NCI-H2107 (cell line): ENCODE measurements at regions not wholly inside any gene's neighbourhood (a gene's known extent, or its start where the extent isn't known, plus 50 kb on each side); places are given as distances from the start of the nearest gene placed in this dataset.

ENCODE experiments used
- DNase-seq: peaks from one replicate; lab custom pipeline; 2025; lab: John Stamatoyannopoulos, UW

GRCh38 chr1:23639460-23640095 lies 52.0 kb upstream of the RPL11 start:
- peak; percentile 42 for DNase-seq

GRCh38 chr1:23638786-23639241 lies 52.8 kb upstream of the RPL11 start:
- DNase-seq = no peak

DNA sequence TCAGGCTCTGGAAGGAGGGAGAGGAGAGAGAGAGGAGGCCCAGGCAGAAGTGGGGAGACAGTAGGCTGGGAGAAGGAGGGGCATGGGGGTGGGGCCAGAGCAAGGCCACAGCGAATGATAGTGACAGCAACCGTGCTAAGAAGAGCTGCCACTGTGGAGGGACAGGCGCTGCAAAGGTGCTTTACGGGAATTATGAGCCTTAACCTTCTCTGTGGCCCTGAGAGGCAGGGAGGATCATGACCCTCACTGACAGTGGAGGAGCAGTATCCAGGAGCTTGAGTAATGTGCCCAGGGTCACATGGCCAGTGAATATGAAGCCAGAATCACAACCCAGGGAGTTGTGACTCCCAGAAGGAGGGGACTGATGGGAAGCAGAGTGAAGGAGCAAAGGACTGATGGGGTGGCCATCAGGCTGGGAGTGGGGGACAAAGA lies 53.4 kb upstream of the RPL11 start:
- DNase-seq = no peak

- DNase-seq = no peak
Observed at GRCh38 chr1:23636009-23636408, 55.6 kb upstream of the RPL11 start.

DNA sequence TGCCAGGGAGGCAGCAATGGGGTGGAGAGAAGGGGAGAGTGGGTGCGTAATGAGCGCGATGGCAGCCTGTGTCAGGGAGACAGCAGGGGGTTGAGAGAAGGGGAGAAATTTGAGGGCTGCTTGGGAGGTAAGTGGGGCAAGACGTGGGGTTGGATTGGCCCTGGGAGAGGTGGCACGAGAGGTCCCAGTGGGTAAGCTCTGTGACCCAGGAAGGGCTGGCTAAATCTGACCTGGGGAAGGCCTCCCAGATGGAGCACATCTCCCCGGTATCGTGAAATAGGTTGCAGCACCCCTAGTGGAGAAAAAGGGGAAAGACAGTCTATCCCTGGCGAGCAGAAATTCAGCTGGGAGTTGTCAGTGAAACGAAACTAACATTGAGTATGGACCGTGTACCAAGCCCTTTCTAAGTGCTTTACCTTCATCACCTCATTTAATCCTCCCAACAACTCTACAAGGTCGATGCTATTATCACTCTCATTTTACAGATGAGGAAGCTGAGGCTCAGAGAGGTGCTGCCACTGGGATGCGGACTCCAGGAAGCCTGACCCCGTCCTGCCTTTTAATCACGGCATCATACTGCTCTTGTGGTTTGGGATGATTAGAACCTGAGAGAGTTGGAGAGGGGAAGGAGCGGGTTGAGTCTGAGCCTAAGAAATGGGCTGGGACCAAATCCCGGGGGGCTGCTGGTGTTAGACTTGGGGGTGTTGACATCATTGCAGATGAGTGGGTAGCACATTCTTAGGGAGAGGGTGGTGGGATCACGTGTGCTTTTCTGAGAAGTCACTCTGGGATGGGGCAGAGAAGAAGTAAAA lies 56.6 kb upstream of the RPL11 start:
- peak; percentile 45 for DNase-seq

DNA sequence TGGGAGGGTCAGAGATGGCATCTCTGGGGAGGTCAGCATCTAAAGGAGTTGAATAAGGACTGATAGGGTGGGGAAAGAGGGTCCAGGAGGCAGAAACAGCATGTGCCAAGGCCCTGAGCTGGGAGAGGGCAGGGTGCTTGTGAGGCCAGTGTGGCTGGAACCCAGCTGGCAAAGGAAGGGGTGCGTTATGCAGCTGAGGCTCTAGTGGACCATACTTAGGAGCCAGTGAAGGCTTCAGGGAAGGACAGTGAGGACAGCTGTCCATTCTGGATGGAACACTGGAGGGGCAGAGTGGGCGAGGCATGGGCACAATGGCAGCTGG lies 57.1 kb upstream of the RPL11 start:
- no peak for DNase-seq

DNA sequence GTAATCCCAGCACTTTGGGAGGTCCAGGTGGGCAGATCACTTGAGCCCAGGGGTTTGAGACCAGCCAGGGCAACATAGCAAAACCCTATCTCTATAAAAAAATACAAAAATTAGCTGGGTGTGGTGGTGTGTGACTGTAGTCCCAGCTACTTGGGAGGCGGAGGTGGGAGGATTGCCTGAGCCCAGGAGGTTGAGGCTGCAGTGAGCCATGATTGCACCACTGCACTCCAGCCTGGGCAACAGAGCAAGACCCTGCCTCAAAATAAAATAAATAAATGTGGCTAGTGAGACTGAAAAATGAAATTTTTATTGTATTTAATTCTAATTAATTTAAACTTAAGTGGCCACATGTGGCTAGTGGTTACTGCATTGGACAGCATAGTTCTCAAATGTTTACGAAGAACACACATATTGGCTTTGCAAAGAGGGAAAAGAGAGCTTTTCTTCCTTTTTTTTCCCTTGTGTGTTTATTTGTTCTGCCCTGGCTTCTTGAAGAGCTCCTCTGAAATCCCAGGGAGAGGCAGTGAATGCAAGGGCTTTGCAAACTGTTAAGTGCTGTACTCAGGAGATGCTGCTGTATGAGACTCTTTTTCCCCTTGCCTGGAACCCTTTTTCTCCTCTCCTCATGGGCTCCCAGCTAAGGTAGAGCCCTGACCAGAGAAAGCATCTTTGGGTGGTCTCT lies 59.0 kb upstream of the RPL11 start:
- no peak for DNase-seq

GRCh38 chr1:23629708-23630290 lies 61.8 kb upstream of the RPL11 start:
- DNase-seq = no peak

DNA sequence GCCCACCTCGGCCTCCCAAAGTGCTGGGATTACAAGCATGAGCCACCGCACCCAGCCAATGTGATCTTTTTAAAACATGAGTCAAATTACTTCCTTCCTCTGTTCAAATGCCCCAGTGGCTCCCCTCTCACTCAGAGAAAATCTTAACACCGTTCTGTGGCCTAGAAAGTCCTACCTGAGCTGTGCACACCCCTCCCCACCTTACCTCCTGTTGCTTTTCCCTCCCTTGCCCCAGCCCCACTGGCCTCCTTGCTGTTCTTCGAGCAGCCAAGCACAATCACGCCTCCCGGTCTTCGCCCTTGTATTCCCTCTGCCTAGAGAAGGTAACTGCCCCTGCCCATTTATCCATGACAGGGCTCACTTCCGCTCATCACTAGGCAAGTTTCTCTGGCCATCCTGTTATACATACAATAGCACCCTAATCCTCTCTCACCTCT lies 62.6 kb upstream of the RPL11 start:
- DNase-seq = no peak

DNA sequence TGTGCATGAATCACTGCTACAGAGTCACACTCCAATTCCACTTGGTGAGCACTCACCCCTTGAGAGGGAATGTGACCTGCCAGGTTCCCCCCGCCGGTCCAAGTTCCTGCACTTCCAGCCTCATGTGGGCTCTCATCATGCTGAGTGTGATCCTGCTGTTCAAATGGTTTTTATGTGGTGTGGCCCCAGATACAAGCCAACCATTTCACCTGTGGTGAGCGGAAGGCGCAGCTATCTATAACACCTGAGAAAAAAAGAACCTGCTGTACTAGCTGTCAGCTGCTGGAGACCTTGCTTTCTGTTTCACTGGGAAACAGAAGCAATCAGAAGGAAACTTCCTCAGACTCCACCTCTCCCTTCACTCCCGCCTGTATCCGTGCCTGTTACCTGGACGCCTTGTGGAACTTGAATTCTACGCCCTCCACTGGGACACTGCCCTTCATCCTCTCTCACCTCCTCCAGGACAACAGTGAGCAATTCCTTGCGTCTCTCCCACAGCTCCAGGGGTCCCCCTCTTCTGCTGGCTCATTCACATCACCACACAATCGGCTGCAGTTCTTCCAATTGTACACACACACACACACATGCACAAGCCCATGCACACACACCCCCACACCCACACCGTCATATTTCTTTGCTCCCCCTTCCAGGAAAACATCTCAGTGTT lies 64.4 kb upstream of the RPL11 start:
- no peak for DNase-seq

DNA sequence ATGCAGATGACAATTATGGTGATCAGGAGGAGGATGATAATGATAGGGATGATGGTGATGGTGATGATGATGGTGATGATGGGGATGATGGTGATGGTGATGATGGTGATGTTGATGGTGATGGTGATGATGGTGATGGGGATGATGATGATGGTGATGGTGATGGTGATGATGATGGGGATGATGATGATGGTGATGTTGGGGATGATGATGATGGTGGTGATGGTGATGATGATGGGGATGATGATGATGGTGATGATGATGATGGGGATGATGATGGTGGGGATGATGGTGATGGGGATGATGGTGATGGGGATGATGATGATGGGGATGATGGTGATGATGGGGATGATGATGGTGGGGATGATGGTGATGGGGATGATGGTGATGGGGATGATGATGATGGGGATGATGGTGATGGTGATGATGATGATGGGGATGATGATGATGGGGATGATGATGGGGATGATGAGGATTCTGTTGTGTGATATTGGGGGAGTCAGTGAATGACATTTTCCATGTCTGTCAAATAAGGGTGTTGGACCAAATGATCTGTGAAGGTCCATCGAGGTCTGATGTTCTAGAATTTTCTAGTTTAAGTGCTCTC lies 65.6 kb upstream of the RPL11 start:
- no peak for DNase-seq

DNA sequence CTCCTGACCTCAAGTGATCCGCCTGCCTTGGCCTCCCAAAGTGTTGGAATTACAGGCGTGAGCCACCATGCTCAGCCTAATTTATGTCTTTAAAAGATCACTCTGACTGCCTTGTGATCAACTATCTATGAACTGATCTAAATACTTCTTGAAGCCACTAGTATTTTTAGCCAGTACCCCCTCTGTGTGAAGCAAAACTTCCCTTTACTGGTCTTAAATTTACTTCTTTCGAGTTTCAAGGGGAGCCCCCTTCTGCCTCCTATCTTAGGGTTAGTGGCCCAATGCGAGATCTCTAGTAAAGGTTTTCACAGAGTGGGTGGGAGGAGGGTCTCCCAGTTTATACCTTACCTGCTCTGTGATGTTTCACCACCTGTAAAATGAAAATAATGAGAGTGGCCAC lies 66.1 kb upstream of the RPL11 start:
- DNase-seq = no peak

DNA sequence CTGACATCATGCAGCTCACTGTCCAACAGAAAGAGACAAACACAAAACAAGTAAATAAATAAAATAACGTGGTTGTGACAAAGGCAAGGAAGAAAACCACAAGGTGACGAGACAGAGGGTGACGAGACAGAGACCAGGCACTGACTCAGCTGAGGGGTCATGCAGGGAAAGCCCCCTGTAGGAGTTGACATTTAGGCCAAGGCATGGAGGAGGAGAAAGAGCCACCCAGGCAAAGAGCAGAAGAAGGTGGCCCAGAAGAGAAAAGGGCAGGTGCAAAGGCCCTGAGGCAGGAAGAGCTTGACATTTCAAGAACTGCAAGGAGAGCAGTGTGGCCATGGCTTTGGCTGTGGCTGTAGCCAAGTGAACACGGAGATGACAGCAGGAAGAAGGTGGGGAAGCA lies 65.1 kb upstream of the ID3 start:
- no peak for DNase-seq

DNA sequence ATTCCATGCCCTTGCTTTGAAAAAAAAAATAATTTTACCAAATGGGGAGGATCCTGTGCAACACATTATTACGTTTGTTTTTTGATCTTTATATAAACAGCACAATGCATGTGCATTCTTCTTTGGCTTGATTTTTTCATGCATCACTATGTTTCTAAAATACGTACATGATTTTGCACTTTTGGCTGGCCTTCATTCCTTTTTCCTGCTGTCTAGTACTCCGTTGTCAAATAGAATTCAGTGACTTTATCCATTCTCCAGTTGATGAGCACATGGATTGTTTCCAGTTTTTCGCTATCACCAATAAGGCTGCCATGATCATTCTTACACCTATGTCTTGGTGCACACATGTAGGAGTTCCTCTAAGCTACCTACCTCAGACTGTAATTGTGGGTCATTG lies 63.0 kb upstream of the ID3 start:
- DNase-seq = no peak

- no peak for DNase-seq
Observed at GRCh38 chr1:23620605-23621004, 61.3 kb upstream of the ID3 start.

DNA sequence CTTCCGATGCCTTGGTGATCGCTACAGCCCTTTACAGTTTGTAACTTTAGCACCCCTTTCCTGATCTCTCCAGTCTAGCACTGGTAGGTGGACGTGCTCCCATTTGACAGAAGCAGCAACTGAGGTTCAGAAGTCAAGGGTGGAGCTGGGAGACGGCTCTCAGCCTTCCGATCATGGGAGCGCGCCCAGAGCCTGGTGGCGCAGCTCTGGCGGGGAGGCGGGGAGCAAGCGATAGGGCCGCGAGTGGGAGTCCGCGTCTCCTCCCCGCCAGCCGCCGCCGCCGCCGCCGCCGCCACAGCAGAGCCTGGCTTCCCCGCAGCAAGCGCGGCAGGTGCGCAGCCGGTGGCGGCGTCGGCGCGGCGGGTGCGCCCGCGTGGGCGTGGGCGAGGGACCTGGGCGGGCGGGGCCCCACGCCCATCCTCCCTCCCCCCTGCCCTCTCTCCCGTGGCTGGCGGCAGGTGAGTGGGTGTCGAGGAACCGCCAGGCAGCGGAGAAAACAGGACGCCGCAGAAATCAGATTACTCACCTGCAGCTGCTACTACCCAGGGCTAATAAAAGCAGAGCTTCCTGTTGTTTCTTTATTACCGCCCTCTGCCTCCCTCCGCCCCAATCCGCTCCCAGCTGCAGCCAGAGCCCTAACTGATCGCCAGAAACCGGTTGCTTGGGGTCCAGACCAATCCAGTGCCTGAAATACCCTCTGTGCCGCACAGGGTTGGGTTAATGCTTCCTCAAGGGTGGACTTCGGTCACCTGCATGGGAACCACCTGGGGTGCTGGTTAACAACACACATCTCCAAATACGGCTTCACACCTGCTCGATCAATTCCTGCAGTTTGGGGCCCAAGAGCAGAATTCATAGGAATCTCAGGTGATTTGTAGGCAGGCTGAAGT lies 60.2 kb upstream of the ID3 start:
- DNase-seq = peak; percentile 85

DNA sequence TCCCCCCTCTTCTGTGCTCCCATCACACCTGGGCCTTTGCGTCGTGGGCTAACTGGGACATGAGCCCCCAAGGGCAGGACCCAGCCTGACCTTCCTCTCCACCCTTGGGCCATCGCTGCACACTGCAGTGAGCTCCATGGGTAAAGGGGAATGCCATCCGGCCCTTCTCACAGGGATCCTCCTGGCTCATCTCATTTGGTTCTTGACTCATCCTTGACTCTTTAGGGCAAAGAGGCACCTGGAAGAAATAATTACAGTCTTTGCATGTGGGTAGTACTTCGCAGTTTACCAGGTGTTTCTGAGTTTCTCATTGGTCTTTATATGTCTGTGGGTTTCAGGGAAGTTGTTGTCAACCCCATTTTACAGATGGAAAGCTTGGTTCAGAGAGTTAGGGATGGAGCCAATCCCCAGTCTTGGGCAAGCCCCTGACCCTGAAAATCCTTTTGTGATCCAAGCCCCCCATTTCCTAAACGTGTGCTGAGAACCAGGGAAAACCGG lies 59.3 kb upstream of the ID3 start:
- no peak for DNase-seq

DNA sequence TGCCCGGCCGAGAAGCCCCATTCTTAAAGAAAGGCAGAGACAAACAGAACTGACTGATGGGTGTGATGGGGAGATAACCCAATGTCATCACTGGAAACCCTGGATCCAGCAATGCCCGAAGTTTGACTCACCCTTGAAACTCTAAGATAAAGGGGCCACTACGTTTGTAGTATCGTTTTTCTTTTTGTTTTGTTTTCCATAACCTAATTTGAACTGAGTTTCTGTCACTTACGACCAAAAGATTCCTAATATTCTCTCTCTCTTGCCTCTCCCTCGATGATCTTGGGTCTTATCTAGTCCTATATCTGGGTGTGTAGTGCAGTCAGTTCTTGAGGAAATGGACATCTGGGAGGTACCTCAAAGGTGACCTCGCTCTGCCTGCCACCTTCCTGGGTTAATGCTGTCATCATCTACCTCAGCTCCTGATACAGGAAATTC lies 57.8 kb upstream of the ID3 start:
- no peak for DNase-seq

- no peak for DNase-seq
Observed at GRCh38 chr1:23616292-23616824, 57.1 kb upstream of the ID3 start.

- no peak for DNase-seq
Observed at GRCh38 chr1:23615852-23616251, 56.6 kb upstream of the ID3 start.
